ENCODE measurements at regions not wholly inside any gene's neighbourhood (a gene's known extent, or its start where the extent isn't known, plus 50 kb on each side); places are given as distances from the start of the nearest gene placed in this dataset.

DNA sequence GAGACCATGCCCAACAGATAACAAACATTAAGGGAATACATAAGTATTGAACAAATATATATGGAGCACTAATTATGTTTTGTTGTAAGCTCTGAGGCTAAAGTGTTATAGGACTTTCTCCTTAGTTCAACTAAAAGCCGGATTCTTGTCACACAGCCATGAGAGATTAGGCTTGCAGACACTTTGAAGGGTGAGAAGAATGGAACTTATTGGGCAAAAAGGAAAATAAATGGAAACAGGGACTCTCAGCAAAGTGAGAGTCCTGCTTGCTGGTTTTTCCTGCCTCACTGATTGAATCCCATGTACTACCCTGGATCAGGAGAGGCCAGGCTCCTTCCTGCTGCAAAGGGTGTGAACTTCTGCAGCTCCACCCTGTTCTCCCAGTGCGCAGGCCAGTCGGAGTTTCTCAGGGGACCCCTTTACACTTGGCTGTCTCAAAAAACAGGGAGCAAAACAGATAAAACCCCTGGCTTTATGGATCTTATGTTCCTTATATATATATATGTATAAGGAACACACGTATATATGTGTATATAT lies 77.1 kb upstream of the FUT8 start:
- intact Hi-C loops (cut with micrococcal nuclease): no loop called here
- Histone ChIP-seq H3K9ac (ENCODE audit: low read length) (peak overlapping the region; percentile 20), H3K4me2 (ENCODE audit: low read length) (peak overlapping the region; percentile 54), H3K27me3 (ENCODE audit: low read length) (no peaks in the 10 kb centered on the region), H3K79me2 (ENCODE audit: low read length) (no peaks in the 10 kb centered on the region), H3K4me1 (ENCODE audit: insufficient read depth, low read length) (peaks cover 38% of the 10 kb centered on the region), H3F3A (ENCODE audit: low read length, unreplicated experiment) (no peaks in the 10 kb centered on the region), H3K27ac (ENCODE audit: low read length) (peak overlapping the region; percentile 78), H2AFZ (ENCODE audit: low read length) (peak overlapping the region; percentile 47), H3K9me2 (replicated peaks; ENCODE audit: low read length) (no peaks in the 10 kb centered on the region), H3K4me3 (ENCODE audit: low read length) (peak overlapping the region; percentile 17; the same call in 1 of the 2 replicates), H3K36me3 (ENCODE audit: low read depth, low read length) (no peaks in the 10 kb centered on the region), H3K9me3 (ENCODE audit: low read length) (no peaks in the 10 kb centered on the region), H4K20me1 (ENCODE audit: low read length) (no peaks in the 10 kb centered on the region)
- no peak for DNase-seq
- no peak for ATAC-seq
- BruUV-seq (replicated peaks): TSS peak; percentile 96
- no peak for TF ChIP-seq EZH2phosphoT487 (IDR thresholded peaks at IDR 0.05; ENCODE audit: borderline replicate concordance, low read length)
- TF ChIP-seq, protein P1, sequence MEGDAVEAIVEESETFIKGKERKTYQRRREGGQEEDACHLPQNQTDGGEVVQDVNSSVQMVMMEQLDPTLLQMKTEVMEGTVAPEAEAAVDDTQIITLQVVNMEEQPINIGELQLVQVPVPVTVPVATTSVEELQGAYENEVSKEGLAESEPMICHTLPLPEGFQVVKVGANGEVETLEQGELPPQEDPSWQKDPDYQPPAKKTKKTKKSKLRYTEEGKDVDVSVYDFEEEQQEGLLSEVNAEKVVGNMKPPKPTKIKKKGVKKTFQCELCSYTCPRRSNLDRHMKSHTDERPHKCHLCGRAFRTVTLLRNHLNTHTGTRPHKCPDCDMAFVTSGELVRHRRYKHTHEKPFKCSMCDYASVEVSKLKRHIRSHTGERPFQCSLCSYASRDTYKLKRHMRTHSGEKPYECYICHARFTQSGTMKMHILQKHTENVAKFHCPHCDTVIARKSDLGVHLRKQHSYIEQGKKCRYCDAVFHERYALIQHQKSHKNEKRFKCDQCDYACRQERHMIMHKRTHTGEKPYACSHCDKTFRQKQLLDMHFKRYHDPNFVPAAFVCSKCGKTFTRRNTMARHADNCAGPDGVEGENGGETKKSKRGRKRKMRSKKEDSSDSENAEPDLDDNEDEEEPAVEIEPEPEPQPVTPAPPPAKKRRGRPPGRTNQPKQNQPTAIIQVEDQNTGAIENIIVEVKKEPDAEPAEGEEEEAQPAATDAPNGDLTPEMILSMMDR (conservative IDR thresholded peaks at IDR 0.05; ENCODE audit: low read depth, low read length): no peak
- no peak for TF ChIP-seq EZH2 (IDR thresholded peaks at IDR 0.05; ENCODE audit: low read length, unreplicated experiment)
- POLR2A ChIA-PET (ENCODE audit: unreplicated experiment): interaction anchor here (0.7 to 0.8 kb wide), 2 partner anchors 15 to 32 kb away, joined by 3 to 30 read pairs; no protein-coding TSS in a partner anchor
- CTCF ChIA-PET: no interaction called here

DNA sequence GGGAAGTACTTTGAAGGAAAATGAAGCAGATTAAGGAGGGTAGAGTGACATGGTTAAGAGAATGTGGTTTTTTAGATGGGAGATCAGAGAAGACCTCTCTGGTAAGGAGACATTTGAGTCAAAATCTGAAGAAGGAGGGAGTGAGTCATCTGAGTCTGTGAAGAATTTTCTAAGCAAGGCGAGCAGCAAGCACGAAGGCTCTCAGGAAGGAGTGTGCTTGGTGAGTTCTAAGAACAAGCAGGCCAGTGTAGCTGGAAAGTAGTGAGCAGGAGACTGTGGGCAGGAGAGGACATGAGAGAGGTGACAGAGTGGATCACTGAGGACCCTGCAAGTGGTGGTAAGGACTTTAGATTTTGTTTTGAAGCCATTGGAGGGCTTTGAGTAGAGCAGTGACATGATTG lies 76.3 kb upstream of the FUT8 start:
- H2AFZ ChIP-seq (ENCODE audit: low read length): peak overlapping the region; percentile 27; the same call in 1 of the 2 replicates

DNA sequence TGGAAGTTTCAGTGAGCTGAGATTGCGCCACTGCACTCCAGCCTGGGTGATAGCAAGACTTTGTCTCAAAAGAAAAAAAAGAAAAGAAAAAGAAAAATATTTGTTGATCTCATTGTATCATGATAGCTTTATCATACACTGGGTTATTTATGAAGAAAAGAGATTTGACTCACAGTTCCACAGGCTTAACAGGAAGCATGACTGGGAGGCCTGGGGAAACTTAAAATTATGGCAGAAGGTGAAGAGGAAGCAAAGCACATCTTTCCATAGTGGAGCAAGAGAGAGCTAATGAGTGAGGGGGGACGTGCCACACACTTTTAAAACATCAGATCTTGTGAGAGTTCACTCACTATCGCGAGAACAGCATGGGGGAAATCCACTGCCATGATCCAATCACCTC lies 72.7 kb upstream of the FUT8 start:
- ATAC-seq (no peak), DNase-seq (peak; percentile 30)
- no peaks in the 10 kb centered on the region for H3K9me2 ChIP-seq (replicated peaks; ENCODE audit: low read length)
- no peak overlapping the region for H3K27ac ChIP-seq (ENCODE audit: low read length)
- no peaks in the 10 kb centered on the region for H3K9me3 ChIP-seq (ENCODE audit: low read length)
- peaks cover 20% of the 10 kb centered on the region for H3K4me1 ChIP-seq (ENCODE audit: insufficient read depth, low read length)
- H3K9ac ChIP-seq (ENCODE audit: low read length): no peak overlapping the region
- H3K79me2 ChIP-seq (ENCODE audit: low read length): no peaks in the 10 kb centered on the region
- ChIA-PET POLR2A (ENCODE audit: unreplicated experiment) (no interaction called here), CTCF (no interaction called here)
- no peaks in the 10 kb centered on the region for H3K36me3 ChIP-seq (ENCODE audit: low read depth, low read length)
- H2AFZ ChIP-seq (ENCODE audit: low read length): 0 out of 2 replicates have a peak overlapping the region, but pooled peaks have one; percentile 40
- H3K4me2 ChIP-seq (ENCODE audit: low read length): no peak overlapping the region
- TF ChIP-seq, protein P1 (conservative IDR thresholded peaks at IDR 0.05; ENCODE audit: low read depth, low read length): no peak
- TF ChIP-seq EZH2 (IDR thresholded peaks at IDR 0.05; ENCODE audit: low read length, unreplicated experiment) (no peak), EZH2phosphoT487 (IDR thresholded peaks at IDR 0.05; ENCODE audit: borderline replicate concordance, low read length) (no peak)
- no TSS peak for BruUV-seq (replicated peaks)
- no peak overlapping the region for H3K4me3 ChIP-seq (ENCODE audit: low read length)
- no peaks in the 10 kb centered on the region for H4K20me1 ChIP-seq (ENCODE audit: low read length)
- H3F3A ChIP-seq (ENCODE audit: low read length, unreplicated experiment): no peaks in the 10 kb centered on the region
- intact Hi-C loops (cut with micrococcal nuclease): no loop called here
- H3K27me3 ChIP-seq (ENCODE audit: low read length): no peaks in the 10 kb centered on the region

More for the DNA sequence above, 76.3 kb upstream of the FUT8 start:
- ChIA-PET CTCF (no interaction called here), POLR2A (ENCODE audit: unreplicated experiment) (interaction anchor here (0.7 kb wide), 1 partner anchor 32 kb away, joined by 30 read pairs; no protein-coding TSS in a partner anchor)
- H3K9me3 ChIP-seq (ENCODE audit: low read length): no peaks in the 10 kb centered on the region
- no peaks in the 10 kb centered on the region for H3K79me2 ChIP-seq (ENCODE audit: low read length)
- H3K4me1 ChIP-seq (ENCODE audit: insufficient read depth, low read length): peaks cover 38% of the 10 kb centered on the region
- H4K20me1 ChIP-seq (ENCODE audit: low read length): no peaks in the 10 kb centered on the region
- H3K4me2 ChIP-seq (ENCODE audit: low read length): no peak overlapping the region
- H3K36me3 ChIP-seq (ENCODE audit: low read depth, low read length): no peaks in the 10 kb centered on the region
- no TSS peak for BruUV-seq (replicated peaks)
- TF ChIP-seq, protein P1 (conservative IDR thresholded peaks at IDR 0.05; ENCODE audit: low read depth, low read length): no peak
- no peak for TF ChIP-seq EZH2phosphoT487 (IDR thresholded peaks at IDR 0.05; ENCODE audit: borderline replicate concordance, low read length)
- no peak for TF ChIP-seq EZH2 (IDR thresholded peaks at IDR 0.05; ENCODE audit: low read length, unreplicated experiment)
- peak; percentile 29 for DNase-seq
- no peak for ATAC-seq
- intact Hi-C loops (cut with micrococcal nuclease): no loop called here
- no peak overlapping the region for H3K9ac ChIP-seq (ENCODE audit: low read length)
- H3K27ac ChIP-seq (ENCODE audit: low read length): 0 out of 2 replicates have a peak overlapping the region, but pooled peaks have one; percentile 7
- no peaks in the 10 kb centered on the region for H3F3A ChIP-seq (ENCODE audit: low read length, unreplicated experiment)
- H3K4me3 ChIP-seq (ENCODE audit: low read length): no peak overlapping the region
- no peaks in the 10 kb centered on the region for H3K9me2 ChIP-seq (replicated peaks; ENCODE audit: low read length)
- H3K27me3 ChIP-seq (ENCODE audit: low read length): no peaks in the 10 kb centered on the region
